Stimulated activated CD4-positive, alpha-beta T cell treated with anti-CD3 and anti-CD28 coated beads, Interleukin-12 subunit alpha, Interleukin-12 subunit beta, amount 100 ng/mL, for 48 hours (primary cell): ENCODE measurements at regions not wholly inside any gene's neighbourhood (a gene's known extent, or its start where the extent isn't known, plus 50 kb on each side); places are given as distances from the start of the nearest gene placed in this dataset.
"Not testable (repeated sequence)": the region's sequence is repeated elsewhere in the genome, so short reads cannot be mapped to it uniquely, and the experiment has no call there.

ENCODE experiments used
- DNase-seq, 3 donors: peaks; one replicate each; pipeline ENCODE4 v3.0.0-alpha.2; 2020; ENCODE audit warnings: low read depth in 2 of 3, low spot score in 1 of 3

GRCh38 chr21:10402461-10402860 is 118.9 kb upstream of the TPTE start:
- DNase-seq = not testable (repeated sequence)

GRCh38 chr21:10405331-10405730 is 116.1 kb upstream of the TPTE start:
- not testable (repeated sequence) for DNase-seq

- DNase-seq = not testable (repeated sequence)
Measured at GRCh38 chr21:10409786-10410185, 111.6 kb upstream of the TPTE start.

- not testable (repeated sequence) for DNase-seq
Measured at GRCh38 chr21:10410354-10410929, 110.9 kb upstream of the TPTE start.

GRCh38 chr21:10411776-10412526 is 109.4 kb upstream of the TPTE start:
- not testable (repeated sequence) for DNase-seq

GRCh38 chr21:10412928-10413246 is 108.5 kb upstream of the TPTE start:
- not testable (repeated sequence) for DNase-seq

GRCh38 chr21:10413247-10414120 is 107.9 kb upstream of the TPTE start:
- DNase-seq = not testable (repeated sequence)

- DNase-seq = not testable (repeated sequence)
Measured at GRCh38 chr21:10414121-10414924, 107.1 kb upstream of the TPTE start.

GRCh38 chr21:10414925-10415254 is 106.5 kb upstream of the TPTE start:
- not testable (repeated sequence) for DNase-seq

- DNase-seq = not testable (repeated sequence)
Measured at GRCh38 chr21:10415456-10415855, 105.9 kb upstream of the TPTE start.

- not testable (repeated sequence) for DNase-seq
Measured at GRCh38 chr21:10415859-10416258, 105.5 kb upstream of the TPTE start.

- DNase-seq = not testable (repeated sequence)
Measured at GRCh38 chr21:10416691-10417447, 104.5 kb upstream of the TPTE start.

- not testable (repeated sequence) for DNase-seq
Measured at GRCh38 chr21:10417551-10418002, 103.8 kb upstream of the TPTE start.

GRCh38 chr21:10418250-10419048 is 102.9 kb upstream of the TPTE start:
- not testable (repeated sequence) for DNase-seq

- DNase-seq = not testable (repeated sequence)
Measured at GRCh38 chr21:10421199-10421598, 100.2 kb upstream of the TPTE start.

GRCh38 chr21:10421601-10422000 is 99.8 kb upstream of the TPTE start:
- DNase-seq = not testable (repeated sequence)

GRCh38 chr21:10424097-10424886 is 97.1 kb upstream of the TPTE start:
- DNase-seq = not testable (repeated sequence)

GRCh38 chr21:10424887-10425145 is 96.6 kb upstream of the TPTE start:
- not testable (repeated sequence) for DNase-seq

- no peak for DNase-seq
Measured at GRCh38 chr21:10425856-10426255, 95.5 kb upstream of the TPTE start.
